Liver (tissue), 8 donors: ENCODE measurements at regions not wholly inside any gene's neighbourhood (a gene's known extent, or its start where the extent isn't known, plus 50 kb on each side); places are given as distances from the start of the nearest gene placed in this dataset.

Source experiments
- DNase-seq: peaks from one replicate; pipeline ENCODE4 v3.0.0-alpha.2; 2017; ENCODE audit warnings: low spot score
- H3K27ac ChIP-seq, 2 donors: one replicate each; pipeline ENCODE4 v1.7.0; 2013; ENCODE audit warnings: inconsistent platforms in 2 of 2, low read length in 2 of 2, control low read depth in 1 of 2, low read depth in 1 of 2, mild to moderate bottlenecking in 1 of 2
- H3K27me3 ChIP-seq, 4 donors: one replicate each; pipeline versions ENCODE4 v1.6.1 to v1.7.0; 2013; ENCODE audit warnings: low read length in 3 of 4, inconsistent platforms in 1 of 4, mild to moderate bottlenecking in 1 of 4, moderate library complexity in 1 of 4; ENCODE audit not compliant: control insufficient read depth in 4 of 4, insufficient read depth in 4 of 4
- H3K36me3 ChIP-seq, 4 donors: one replicate each; pipeline versions ENCODE4 v1.6.1 to v1.7.0; 2013; ENCODE audit warnings: low read length in 3 of 4, mild to moderate bottlenecking in 3 of 4, low read depth in 1 of 4, moderate library complexity in 1 of 4; ENCODE audit not compliant: control insufficient read depth in 4 of 4, insufficient read depth in 3 of 4
- H3K4me1 ChIP-seq, 4 donors: one replicate each; pipeline versions ENCODE4 v1.6.1 to v1.7.0; 2013; ENCODE audit warnings: low read length in 3 of 4, mild to moderate bottlenecking in 3 of 4, moderate library complexity in 1 of 4; ENCODE audit not compliant: control insufficient read depth in 4 of 4, insufficient read depth in 4 of 4
- H3K4me3 ChIP-seq, 3 donors: one replicate each; pipeline versions ENCODE4 v1.6.1 to v1.7.0; 2013; ENCODE audit warnings: low read length in 3 of 3, control low read depth in 1 of 3, low read depth in 1 of 3, mild to moderate bottlenecking in 1 of 3
- H3K9ac ChIP-seq, 2 donors: one replicate each; pipeline ENCODE4 v1.7.0; 2013; ENCODE audit warnings: low read length in 2 of 2, mild to moderate bottlenecking in 2 of 2, moderate library complexity in 2 of 2, control low read depth in 1 of 2, low read depth in 1 of 2
- H3K9me3 ChIP-seq, 4 donors: one replicate each; pipeline versions ENCODE4 v1.6.1 to v1.7.0; 2013; ENCODE audit warnings: low read length in 3 of 4; ENCODE audit not compliant: control insufficient read depth in 4 of 4
- CTCF ChIP-seq: fragments of 150-350 bp; IDR thresholded peaks from 2 replicates; pipeline ENCODE4 v1.5.1; 2017; ENCODE audit warnings: improper control_type of control experiment, low read depth, low read length; ENCODE audit not compliant: missing input control
- EGR1 ChIP-seq, 2 donors: IDR thresholded peaks; 2 replicates each; pipeline ENCODE4 v1.6.1; 2016 to 2018; ENCODE audit warnings: antibody characterized with exemption in 2 of 2, low read depth in 2 of 2
- FOXA1 ChIP-seq: IDR thresholded peaks from 2 replicates; pipeline ENCODE4 v1.6.1; 2016; ENCODE audit warnings: antibody characterized with exemption
- FOXA2 ChIP-seq: IDR thresholded peaks from 2 replicates; pipeline ENCODE4 v1.6.1; 2016; ENCODE audit warnings: antibody characterized with exemption
- GABPA ChIP-seq, 2 donors: IDR thresholded peaks in 1 of 2; conservative IDR thresholded peaks in 1 of 2; 2 replicates each; pipeline ENCODE4 v1.6.1; 2016; ENCODE audit warnings: antibody characterized with exemption in 2 of 2, mild to moderate bottlenecking in 1 of 2, moderate library complexity in 1 of 2
- HNF4A ChIP-seq, 2 donors: conservative IDR thresholded peaks; 2 replicates each; pipeline ENCODE4 v1.6.1; 2016; ENCODE audit warnings: antibody characterized with exemption in 2 of 2, mild to moderate bottlenecking in 2 of 2
- HNF4G ChIP-seq: IDR thresholded peaks from 2 replicates; pipeline ENCODE4 v1.6.1; 2016; ENCODE audit warnings: antibody characterized with exemption
- JUND ChIP-seq, 2 donors: IDR thresholded peaks; 2 replicates each; pipeline ENCODE4 v1.6.1; 2016; ENCODE audit warnings: antibody characterized with exemption in 2 of 2
- MAX ChIP-seq: IDR thresholded peaks from 2 replicates; pipeline ENCODE4 v1.6.1; 2016; ENCODE audit warnings: antibody characterized with exemption
- NR2F2 ChIP-seq: IDR thresholded peaks from 2 replicates; pipeline ENCODE4 v1.6.1; 2016; ENCODE audit warnings: antibody characterized with exemption
- RAD21 ChIP-seq, 2 donors: IDR thresholded peaks; 2 replicates each; pipeline ENCODE4 v1.6.1; 2016; ENCODE audit warnings: antibody characterized with exemption in 2 of 2, mild to moderate bottlenecking in 2 of 2
- RXRA ChIP-seq, 2 donors: IDR thresholded peaks; 2 replicates each; pipeline ENCODE4 v1.6.1; 2017 to 2018; ENCODE audit warnings: antibody characterized with exemption in 2 of 2, mild to moderate bottlenecking in 1 of 2
- SP1 ChIP-seq: IDR thresholded peaks from 2 replicates; pipeline ENCODE4 v1.6.1; 2018; ENCODE audit warnings: antibody characterized with exemption, mild to moderate bottlenecking
- TAF1 ChIP-seq: conservative IDR thresholded peaks from 2 replicates; pipeline ENCODE4 v1.6.1; 2016; ENCODE audit warnings: antibody characterized with exemption, mild to moderate bottlenecking
- YY1 ChIP-seq: IDR thresholded peaks from 2 replicates; pipeline ENCODE4 v1.6.1; 2016; ENCODE audit warnings: antibody characterized with exemption, mild to moderate bottlenecking
- WGBS: extraction: QIAGEN DNeasy Blood & Tissue Kit; methylation state at CpG from one replicate; pipeline ENCODE4 v1.1.7; 2013; 5-methylcytosine and 5-hydroxymethylcytosine counted together
- TF ChIP-seq, protein P1 (sequence below): IDR thresholded peaks from 2 replicates; pipeline ENCODE4 v1.6.1; 2016; ENCODE audit warnings: antibody characterized with exemption
- TF ChIP-seq, protein P2 (sequence below): IDR thresholded peaks from 2 replicates; pipeline ENCODE4 v1.6.1; 2016; ENCODE audit warnings: antibody characterized with exemption
- TF ChIP-seq, protein P3 (sequence below): IDR thresholded peaks from 2 replicates; pipeline ENCODE4 v1.6.1; 2016; ENCODE audit warnings: antibody characterized with exemption, mild to moderate bottlenecking
- donor health status: healthy.
- donor health status: healthy.
- donor health status: healthy.
- donor health status: healthy.
- donor health status: healthy.

GRCh38 chr2:59886759-59887158, 666.7 kb downstream of the BCL11A start:
- Histone ChIP-seq H3K27ac (no peak overlapping the region), H3K36me3 (no peaks in the 10 kb centered on the region), H3K4me1 (no peaks in the 10 kb centered on the region), H3K4me3 (no peak overlapping the region), H3K9ac (no peak overlapping the region), H3K27me3 (no peaks in the 10 kb centered on the region), H3K9me3 (no peaks in the 10 kb centered on the region)
- WGBS: 94% methylated on average over 3 of the region's 3 CpGs
- DNase-seq: no peak
- TF ChIP-seq YY1 (no peak), NR2F2 (no peak), TAF1 (no peak)
- TF ChIP-seq, protein P1, sequence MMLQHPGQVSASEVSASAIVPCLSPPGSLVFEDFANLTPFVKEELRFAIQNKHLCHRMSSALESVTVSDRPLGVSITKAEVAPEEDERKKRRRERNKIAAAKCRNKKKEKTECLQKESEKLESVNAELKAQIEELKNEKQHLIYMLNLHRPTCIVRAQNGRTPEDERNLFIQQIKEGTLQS: no peak

DNA sequence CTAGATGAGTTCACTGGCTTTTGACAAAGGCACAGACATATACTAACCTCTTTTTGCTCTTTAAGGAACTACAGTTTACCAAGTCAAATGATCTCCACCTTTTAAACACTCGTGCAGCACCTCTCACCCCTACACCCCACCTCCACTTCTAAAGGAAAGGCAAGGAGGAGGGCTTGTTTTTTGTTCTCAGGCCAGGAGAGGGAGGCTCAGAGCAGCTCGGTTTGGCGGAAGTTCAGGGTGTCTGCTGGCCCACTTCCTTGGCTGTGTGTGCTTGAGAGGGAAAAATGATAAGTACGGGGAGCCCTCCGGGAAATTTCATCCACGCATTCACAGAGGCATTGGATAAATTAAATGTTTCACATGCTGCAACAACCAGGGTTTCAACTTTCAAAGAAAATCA, 667.9 kb downstream of the BCL11A start:
- Histone ChIP-seq H3K4me3 (no peak overlapping the region), H3K4me1 (no peaks in the 10 kb centered on the region), H3K9me3 (no peaks in the 10 kb centered on the region), H3K27me3 (no peaks in the 10 kb centered on the region), H3K36me3 (no peaks in the 10 kb centered on the region), H3K9ac (no peak overlapping the region), H3K27ac (no peak overlapping the region)
- no peak for DNase-seq
- TF ChIP-seq, protein P2, sequence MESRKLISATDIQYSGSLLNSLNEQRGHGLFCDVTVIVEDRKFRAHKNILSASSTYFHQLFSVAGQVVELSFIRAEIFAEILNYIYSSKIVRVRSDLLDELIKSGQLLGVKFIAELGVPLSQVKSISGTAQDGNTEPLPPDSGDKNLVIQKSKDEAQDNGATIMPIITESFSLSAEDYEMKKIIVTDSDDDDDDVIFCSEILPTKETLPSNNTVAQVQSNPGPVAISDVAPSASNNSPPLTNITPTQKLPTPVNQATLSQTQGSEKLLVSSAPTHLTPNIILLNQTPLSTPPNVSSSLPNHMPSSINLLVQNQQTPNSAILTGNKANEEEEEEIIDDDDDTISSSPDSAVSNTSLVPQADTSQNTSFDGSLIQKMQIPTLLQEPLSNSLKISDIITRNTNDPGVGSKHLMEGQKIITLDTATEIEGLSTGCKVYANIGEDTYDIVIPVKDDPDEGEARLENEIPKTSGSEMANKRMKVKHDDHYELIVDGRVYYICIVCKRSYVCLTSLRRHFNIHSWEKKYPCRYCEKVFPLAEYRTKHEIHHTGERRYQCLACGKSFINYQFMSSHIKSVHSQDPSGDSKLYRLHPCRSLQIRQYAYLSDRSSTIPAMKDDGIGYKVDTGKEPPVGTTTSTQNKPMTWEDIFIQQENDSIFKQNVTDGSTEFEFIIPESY: no peak
- TF ChIP-seq NR2F2: no peak
- no peak for TF ChIP-seq MAX
- no peak for TF ChIP-seq TAF1
- TF ChIP-seq RAD21 (IDR thresholded peaks at IDR 0.05): no peak
- TF ChIP-seq FOXA2: no peak
- TF ChIP-seq RXRA (IDR thresholded peaks at IDR 0.05): no peak
- no peak for TF ChIP-seq FOXA1
- no peak for TF ChIP-seq GABPA (IDR thresholded peaks at IDR 0.05 in 1 of 2, conservative IDR thresholded peaks at IDR 0.05 in 1 of 2)
- TF ChIP-seq JUND (IDR thresholded peaks at IDR 0.05): no peak
- no peak for TF ChIP-seq CTCF
- no peak for TF ChIP-seq SP1
- TF ChIP-seq YY1: no peak
- no peak for TF ChIP-seq HNF4G
- TF ChIP-seq, protein P1: no peak
- TF ChIP-seq HNF4A (conservative IDR thresholded peaks at IDR 0.05): no peak
- TF ChIP-seq, protein P3, sequence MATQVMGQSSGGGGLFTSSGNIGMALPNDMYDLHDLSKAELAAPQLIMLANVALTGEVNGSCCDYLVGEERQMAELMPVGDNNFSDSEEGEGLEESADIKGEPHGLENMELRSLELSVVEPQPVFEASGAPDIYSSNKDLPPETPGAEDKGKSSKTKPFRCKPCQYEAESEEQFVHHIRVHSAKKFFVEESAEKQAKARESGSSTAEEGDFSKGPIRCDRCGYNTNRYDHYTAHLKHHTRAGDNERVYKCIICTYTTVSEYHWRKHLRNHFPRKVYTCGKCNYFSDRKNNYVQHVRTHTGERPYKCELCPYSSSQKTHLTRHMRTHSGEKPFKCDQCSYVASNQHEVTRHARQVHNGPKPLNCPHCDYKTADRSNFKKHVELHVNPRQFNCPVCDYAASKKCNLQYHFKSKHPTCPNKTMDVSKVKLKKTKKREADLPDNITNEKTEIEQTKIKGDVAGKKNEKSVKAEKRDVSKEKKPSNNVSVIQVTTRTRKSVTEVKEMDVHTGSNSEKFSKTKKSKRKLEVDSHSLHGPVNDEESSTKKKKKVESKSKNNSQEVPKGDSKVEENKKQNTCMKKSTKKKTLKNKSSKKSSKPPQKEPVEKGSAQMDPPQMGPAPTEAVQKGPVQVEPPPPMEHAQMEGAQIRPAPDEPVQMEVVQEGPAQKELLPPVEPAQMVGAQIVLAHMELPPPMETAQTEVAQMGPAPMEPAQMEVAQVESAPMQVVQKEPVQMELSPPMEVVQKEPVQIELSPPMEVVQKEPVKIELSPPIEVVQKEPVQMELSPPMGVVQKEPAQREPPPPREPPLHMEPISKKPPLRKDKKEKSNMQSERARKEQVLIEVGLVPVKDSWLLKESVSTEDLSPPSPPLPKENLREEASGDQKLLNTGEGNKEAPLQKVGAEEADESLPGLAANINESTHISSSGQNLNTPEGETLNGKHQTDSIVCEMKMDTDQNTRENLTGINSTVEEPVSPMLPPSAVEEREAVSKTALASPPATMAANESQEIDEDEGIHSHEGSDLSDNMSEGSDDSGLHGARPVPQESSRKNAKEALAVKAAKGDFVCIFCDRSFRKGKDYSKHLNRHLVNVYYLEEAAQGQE: no peak
- no peak for TF ChIP-seq EGR1 (IDR thresholded peaks at IDR 0.05; ENCODE audit: low read depth in 2 of 2)
- 65% methylated on average over 6 of the region's 6 CpGs for WGBS
